GM18861 (cell line): ENCODE measurements at regions not wholly inside any gene's neighbourhood (a gene's known extent, or its start where the extent isn't known, plus 50 kb on each side); places are given as distances from the start of the nearest gene placed in this dataset.

ENCODE experiments used
- ATAC-seq: cut with Tn5 transposase; IDR thresholded peaks from one replicate; pipeline ENCODE4 v1.9.1; 2021; ENCODE audit not compliant: unreplicated experiment

- no peak for ATAC-seq
Observed at GRCh38 chr12:90333424-90333823, 621.6 kb downstream of the CCER1 start.

- no peak for ATAC-seq
Observed at GRCh38 chr12:90331821-90332220, 623.2 kb downstream of the CCER1 start.

GRCh38 chr12:90331262-90331661 lies 622.6 kb upstream of the ATP2B1 start:
- no peak for ATAC-seq

- no peak for ATAC-seq
Observed at GRCh38 chr12:90327793-90328743, 619.4 kb upstream of the ATP2B1 start.

- no peak for ATAC-seq
Observed at GRCh38 chr12:90323217-90323616, 614.6 kb upstream of the ATP2B1 start.

- no peak for ATAC-seq
Observed at GRCh38 chr12:90322006-90322405, 613.4 kb upstream of the ATP2B1 start.

GRCh38 chr12:90321369-90321768 lies 612.7 kb upstream of the ATP2B1 start:
- ATAC-seq: no peak

GRCh38 chr12:90311561-90311960 lies 602.9 kb upstream of the ATP2B1 start:
- no peak for ATAC-seq

GRCh38 chr12:90305379-90305778 lies 596.7 kb upstream of the ATP2B1 start:
- no peak for ATAC-seq

- ATAC-seq: no peak
Observed at GRCh38 chr12:90304231-90304630, 595.6 kb upstream of the ATP2B1 start.

- no peak for ATAC-seq
Observed at GRCh38 chr12:90303771-90304170, 595.1 kb upstream of the ATP2B1 start.

- ATAC-seq: no peak
Observed at GRCh38 chr12:90301561-90302133, 593.0 kb upstream of the ATP2B1 start.

GRCh38 chr12:90301095-90301494 lies 592.5 kb upstream of the ATP2B1 start:
- ATAC-seq: no peak

- no peak for ATAC-seq
Observed at GRCh38 chr12:90299666-90300065, 591.0 kb upstream of the ATP2B1 start.

GRCh38 chr12:90299121-90299520 lies 590.5 kb upstream of the ATP2B1 start:
- peak; percentile 100 for ATAC-seq

- ATAC-seq: no peak
Observed at GRCh38 chr12:90298289-90298948, 589.8 kb upstream of the ATP2B1 start.

GRCh38 chr12:90295858-90296257 lies 587.2 kb upstream of the ATP2B1 start:
- no peak for ATAC-seq

- ATAC-seq: no peak
Observed at GRCh38 chr12:90292183-90292582, 583.5 kb upstream of the ATP2B1 start.

GRCh38 chr12:90290980-90291975 lies 582.6 kb upstream of the ATP2B1 start:
- no peak for ATAC-seq

- ATAC-seq: no peak
Observed at GRCh38 chr12:90287585-90287984, 578.9 kb upstream of the ATP2B1 start.
